ENCODE measurements at regions not wholly inside any gene's neighbourhood (a gene's known extent, or its start where the extent isn't known, plus 50 kb on each side); places are given as distances from the start of the nearest gene placed in this dataset.

- Histone ChIP-seq H2AFZ (ENCODE audit: low read length) (no peak overlapping the region), H3K36me3 (replicated peaks; ENCODE audit: insufficient read depth, low read length) (no peaks in the 10 kb centered on the region)
Measured at GRCh38 chr15:62270216-62270921, 105.3 kb upstream of the C2CD4B start.

GRCh38 chr15:62272290-62272689, 107.2 kb upstream of the C2CD4B start:
- Histone ChIP-seq H3K36me3 (replicated peaks; ENCODE audit: insufficient read depth, low read length) (no peaks in the 10 kb centered on the region), H4K20me1 (ENCODE audit: insufficient read depth, low read length) (no peaks in the 10 kb centered on the region), H2AFZ (ENCODE audit: low read length) (no peak overlapping the region), H3K4me2 (ENCODE audit: low read depth, low read length) (no peak overlapping the region), H3K27ac (ENCODE audit: low read length) (no peak overlapping the region), H3K9me2 (replicated peaks; ENCODE audit: insufficient read depth, low read length) (no peaks in the 10 kb centered on the region), H3K9ac (ENCODE audit: low read length) (no peak overlapping the region), H3K9me3 (replicated peaks; ENCODE audit: insufficient read depth, low read length) (no peaks in the 10 kb centered on the region), H3K4me1 (ENCODE audit: low read length) (0 out of 2 replicates have a peak, but pooled peaks cover 3% of the 10 kb centered on the region), H3K4me3 (ENCODE audit: low read length) (no peak overlapping the region), H3K79me2 (ENCODE audit: low read length) (no peaks in the 10 kb centered on the region), H3K27me3 (replicated peaks; ENCODE audit: insufficient read depth, low read length) (no peaks in the 10 kb centered on the region), H3F3A (ENCODE audit: insufficient read depth, low read length) (no peaks in the 10 kb centered on the region)
- no peak for DNase-seq
- no peak for TF ChIP-seq EZH2 (optimal IDR thresholded peaks at IDR 0.05; ENCODE audit: low read depth, low read length)
- TF ChIP-seq EZH2phosphoT487 (IDR thresholded peaks at IDR 0.05; ENCODE audit: low read length), result no peak
- TF ChIP-seq CTCF (IDR thresholded peaks at IDR 0.05; ENCODE audit: low read length), result no peak

More at GRCh38 chr15:62270216-62270921, 105.3 kb upstream of the C2CD4B start:
- H4K20me1 ChIP-seq (ENCODE audit: insufficient read depth, low read length), result no peaks in the 10 kb centered on the region
- 0 out of 2 replicates have a peak, but pooled peaks cover 8% of the 10 kb centered on the region for H3K4me1 ChIP-seq (ENCODE audit: low read length)
- no peak overlapping the region for H3K9ac ChIP-seq (ENCODE audit: low read length)
- no peak overlapping the region for H3K4me2 ChIP-seq (ENCODE audit: low read depth, low read length)
- H3K27ac ChIP-seq (ENCODE audit: low read length), result no peak overlapping the region
- H3F3A ChIP-seq (ENCODE audit: insufficient read depth, low read length), result no peaks in the 10 kb centered on the region
- no peak for DNase-seq
- TF ChIP-seq EZH2 (optimal IDR thresholded peaks at IDR 0.05; ENCODE audit: low read depth, low read length), result no peak
- no peak for TF ChIP-seq CTCF (IDR thresholded peaks at IDR 0.05; ENCODE audit: low read length)
- no peak for TF ChIP-seq EZH2phosphoT487 (IDR thresholded peaks at IDR 0.05; ENCODE audit: low read length)
- H3K4me3 ChIP-seq (ENCODE audit: low read length), result no peak overlapping the region
- no peaks in the 10 kb centered on the region for H3K9me2 ChIP-seq (replicated peaks; ENCODE audit: insufficient read depth, low read length)
- H3K9me3 ChIP-seq (replicated peaks; ENCODE audit: insufficient read depth, low read length), result no peaks in the 10 kb centered on the region
- H3K79me2 ChIP-seq (ENCODE audit: low read length), result no peaks in the 10 kb centered on the region
- no peaks in the 10 kb centered on the region for H3K27me3 ChIP-seq (replicated peaks; ENCODE audit: insufficient read depth, low read length)

- Histone ChIP-seq H3K36me3 (replicated peaks; ENCODE audit: insufficient read depth, low read length) (no peaks in the 10 kb centered on the region), H3K9ac (ENCODE audit: low read length) (no peak overlapping the region), H4K20me1 (ENCODE audit: insufficient read depth, low read length) (no peaks in the 10 kb centered on the region), H3K9me2 (replicated peaks; ENCODE audit: insufficient read depth, low read length) (no peaks in the 10 kb centered on the region), H3K9me3 (replicated peaks; ENCODE audit: insufficient read depth, low read length) (no peaks in the 10 kb centered on the region), H2AFZ (ENCODE audit: low read length) (no peak overlapping the region), H3K27ac (ENCODE audit: low read length) (no peak overlapping the region), H3K27me3 (replicated peaks; ENCODE audit: insufficient read depth, low read length) (no peaks in the 10 kb centered on the region), H3K4me2 (ENCODE audit: low read depth, low read length) (no peak overlapping the region), H3K4me1 (ENCODE audit: low read length) (no peaks in the 10 kb centered on the region), H3K4me3 (ENCODE audit: low read length) (no peak overlapping the region), H3F3A (ENCODE audit: insufficient read depth, low read length) (no peaks in the 10 kb centered on the region), H3K79me2 (ENCODE audit: low read length) (no peaks in the 10 kb centered on the region)
- TF ChIP-seq EZH2 (optimal IDR thresholded peaks at IDR 0.05; ENCODE audit: low read depth, low read length) (no peak), CTCF (IDR thresholded peaks at IDR 0.05; ENCODE audit: low read length) (no peak), EZH2phosphoT487 (IDR thresholded peaks at IDR 0.05; ENCODE audit: low read length) (no peak)
- no peak for DNase-seq
Measured at GRCh38 chr15:62275831-62276230, 110.7 kb upstream of the C2CD4B start.

All from MM.1S (cell line).